GM21528 (cell line): ENCODE measurements at regions not wholly inside any gene's neighbourhood (a gene's known extent, or its start where the extent isn't known, plus 50 kb on each side); places are given as distances from the start of the nearest gene placed in this dataset.

Source experiments
- ATAC-seq: cut with Tn5 transposase; IDR thresholded peaks from one replicate; pipeline ENCODE4 v1.9.1; 2021; ENCODE audit warnings: mild to moderate bottlenecking, moderate library complexity; ENCODE audit not compliant: unreplicated experiment, low FRiP score

- no peak for ATAC-seq
Observed at GRCh38 chr21:39106881-39107462, 76.3 kb downstream of the PSMG1 start.

DNA sequence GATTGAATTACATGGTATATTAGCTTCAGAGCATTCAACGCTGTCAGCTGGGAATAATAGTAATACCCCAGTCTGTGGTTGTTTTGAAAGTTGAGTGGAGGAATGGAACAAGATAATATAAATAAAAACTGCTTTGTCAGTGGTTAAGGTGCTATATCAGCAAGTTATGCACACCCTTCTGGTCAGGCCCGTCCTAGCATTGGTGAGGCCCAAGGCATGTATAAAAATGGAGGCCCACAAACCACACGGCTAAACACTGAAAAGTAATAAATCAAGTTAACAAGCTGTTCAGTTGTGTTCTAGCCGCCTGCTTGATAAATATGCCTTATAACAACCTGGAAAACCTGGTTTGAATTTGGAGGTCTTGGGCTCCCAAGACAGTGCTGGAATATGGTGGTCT lies 77.4 kb downstream of the PSMG1 start:
- ATAC-seq = no peak

GRCh38 chr21:39105341-39105765 lies 77.9 kb downstream of the PSMG1 start:
- ATAC-seq = no peak

DNA sequence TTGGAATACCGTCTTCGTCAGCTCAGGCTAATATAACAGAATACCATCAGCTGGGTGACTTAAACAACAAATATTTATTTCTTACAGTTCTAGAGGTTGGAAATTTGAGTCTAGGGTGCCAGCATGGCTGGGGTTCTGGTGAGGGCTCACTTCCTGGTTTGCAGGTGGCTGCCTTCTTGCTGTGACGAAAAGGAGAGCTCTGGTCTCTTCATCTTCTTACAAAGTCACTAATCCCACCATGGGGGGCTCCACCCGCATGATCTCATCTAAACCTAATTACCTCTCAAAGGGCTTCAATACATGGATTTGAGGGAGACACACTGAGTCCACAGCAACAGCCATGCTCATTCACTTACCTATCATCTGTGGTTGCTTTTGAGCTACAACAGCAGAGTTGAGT lies 78.3 kb downstream of the PSMG1 start:
- no peak for ATAC-seq

DNA sequence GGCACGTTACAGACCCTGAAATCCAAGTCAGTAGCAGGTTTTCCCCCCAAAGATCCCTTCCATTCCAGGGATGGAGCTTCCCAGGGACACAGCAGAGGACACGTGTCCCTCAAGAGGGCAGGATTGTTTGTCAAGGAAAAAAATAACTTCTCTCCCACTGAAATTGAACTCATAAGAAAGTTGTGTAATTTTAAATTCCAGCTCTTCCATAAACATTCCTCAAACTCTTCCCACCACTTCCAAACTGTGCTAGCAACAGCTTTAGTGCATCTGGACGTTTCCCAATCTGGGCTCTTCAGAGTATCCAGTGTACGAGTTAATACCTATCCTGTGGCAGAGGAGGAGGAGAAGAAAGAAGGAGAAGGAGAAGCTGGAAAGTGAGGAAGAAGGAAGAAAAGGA lies 79.6 kb downstream of the PSMG1 start:
- no peak for ATAC-seq

DNA sequence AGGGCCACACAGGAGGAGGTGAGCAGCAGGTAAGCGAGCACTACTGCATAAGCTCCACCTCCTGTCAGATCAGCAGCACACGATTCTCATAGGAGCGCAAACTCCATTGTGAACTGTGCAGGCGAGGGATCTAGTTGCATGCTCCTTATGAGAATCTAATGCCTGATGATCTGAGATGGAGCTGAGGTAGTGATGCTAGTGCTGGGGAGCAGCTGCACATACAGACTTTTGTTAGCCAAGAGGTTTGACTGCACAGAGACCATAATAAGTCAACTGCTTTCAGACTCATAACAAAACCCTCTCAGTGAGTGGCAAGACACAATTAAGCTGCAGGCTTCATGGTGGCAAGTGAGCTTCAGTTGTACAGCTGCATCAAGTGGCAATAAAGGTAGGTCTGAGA lies 83.4 kb downstream of the PSMG1 start:
- no peak for ATAC-seq

DNA sequence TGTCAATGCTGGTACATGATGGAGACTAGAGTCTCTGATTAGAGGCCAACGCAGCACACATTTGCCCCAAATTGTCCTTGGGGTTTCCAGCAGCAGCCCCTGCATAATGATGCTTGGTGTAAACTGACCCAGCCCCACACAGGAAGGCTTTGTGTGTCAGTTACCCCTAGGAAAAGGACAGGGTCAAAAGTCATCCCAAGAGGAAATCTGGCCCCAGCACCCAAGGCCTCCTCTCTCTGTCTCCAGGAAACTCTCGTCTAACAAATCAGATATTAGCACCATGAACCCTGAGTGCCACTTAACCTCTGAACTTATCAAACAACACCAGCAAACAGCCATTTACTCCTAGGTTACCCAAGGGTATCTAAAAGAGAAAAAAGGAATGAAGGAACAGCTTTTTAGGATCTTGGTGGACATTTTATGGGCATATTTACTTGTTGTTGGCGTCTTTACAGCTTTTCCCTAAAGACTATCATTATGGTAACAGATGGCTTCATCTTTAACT lies 84.5 kb downstream of the PSMG1 start:
- no peak for ATAC-seq

GRCh38 chr21:39097981-39098380 lies 85.3 kb downstream of the PSMG1 start:
- no peak for ATAC-seq

DNA sequence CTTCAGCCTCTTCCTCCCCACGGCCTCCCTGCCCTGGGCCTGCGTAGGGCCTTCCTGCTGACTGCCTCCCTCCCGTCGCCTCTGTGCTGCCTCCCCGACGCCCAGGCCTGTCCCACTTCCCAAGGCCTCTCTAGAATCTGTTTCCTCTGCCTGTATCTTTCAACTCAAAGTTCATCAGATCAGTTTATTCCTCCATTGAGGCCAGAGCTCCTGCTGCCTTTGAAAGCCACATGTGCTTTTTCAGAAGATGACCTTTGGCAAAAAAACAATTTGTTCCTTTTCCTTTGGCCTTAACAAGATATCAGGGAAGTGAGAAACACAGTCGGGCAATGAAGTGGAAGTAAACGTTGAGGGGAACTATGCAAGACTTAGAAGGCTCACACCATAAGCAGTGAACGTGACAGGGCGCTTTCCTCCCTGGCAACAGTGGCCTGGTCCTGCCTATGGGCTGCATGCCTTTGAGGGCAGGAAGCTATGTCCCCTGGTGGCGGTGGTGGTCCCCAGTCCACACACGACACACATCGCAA lies 85.9 kb downstream of the PSMG1 start:
- ATAC-seq = no peak

DNA sequence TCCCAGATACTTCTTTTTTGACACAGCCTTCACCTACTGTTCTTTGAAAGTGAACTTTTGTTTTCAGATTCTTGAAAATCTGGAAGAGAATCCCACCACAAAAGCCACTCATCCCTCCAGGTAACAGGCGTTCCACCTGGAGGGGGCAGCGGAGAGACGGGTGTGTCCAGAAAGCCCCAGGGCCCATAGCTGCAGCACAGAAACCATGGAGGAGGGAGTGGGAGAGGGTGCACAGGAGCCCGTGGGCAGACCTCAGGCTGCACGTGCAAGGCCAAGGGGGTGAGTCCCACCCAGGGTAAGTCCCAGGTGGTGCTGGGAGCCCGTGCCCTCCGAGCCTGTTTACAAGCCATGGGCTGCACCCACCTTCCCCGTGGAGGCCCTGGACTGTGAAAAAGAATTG lies 86.5 kb downstream of the PSMG1 start:
- no peak for ATAC-seq

- ATAC-seq = no peak
Observed at GRCh38 chr21:39095681-39096080, 87.6 kb downstream of the PSMG1 start.

GRCh38 chr21:39094847-39095579 lies 88.2 kb downstream of the PSMG1 start:
- no peak for ATAC-seq

- ATAC-seq = no peak
Observed at GRCh38 chr21:39094087-39094780, 89.0 kb downstream of the PSMG1 start.

DNA sequence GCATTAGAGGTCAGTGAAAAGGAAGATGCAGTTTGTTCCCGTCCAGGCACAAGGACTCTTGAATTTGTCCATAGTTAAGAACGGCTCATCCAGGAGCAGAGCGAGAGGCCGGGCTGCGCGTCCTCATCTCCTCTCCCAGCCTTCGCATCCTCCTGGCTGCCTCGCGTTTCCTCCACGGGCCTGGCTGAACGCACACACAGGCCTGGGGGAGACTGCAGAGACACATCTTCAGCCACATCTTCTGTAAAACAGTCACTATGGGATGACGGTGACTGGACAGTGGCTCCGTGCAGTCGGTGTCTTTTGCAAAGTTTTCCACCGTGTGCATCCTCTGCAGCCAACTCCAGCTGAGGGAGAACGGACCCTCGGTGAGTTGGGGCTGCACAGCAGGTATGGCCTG lies 89.7 kb downstream of the PSMG1 start:
- no peak for ATAC-seq

DNA sequence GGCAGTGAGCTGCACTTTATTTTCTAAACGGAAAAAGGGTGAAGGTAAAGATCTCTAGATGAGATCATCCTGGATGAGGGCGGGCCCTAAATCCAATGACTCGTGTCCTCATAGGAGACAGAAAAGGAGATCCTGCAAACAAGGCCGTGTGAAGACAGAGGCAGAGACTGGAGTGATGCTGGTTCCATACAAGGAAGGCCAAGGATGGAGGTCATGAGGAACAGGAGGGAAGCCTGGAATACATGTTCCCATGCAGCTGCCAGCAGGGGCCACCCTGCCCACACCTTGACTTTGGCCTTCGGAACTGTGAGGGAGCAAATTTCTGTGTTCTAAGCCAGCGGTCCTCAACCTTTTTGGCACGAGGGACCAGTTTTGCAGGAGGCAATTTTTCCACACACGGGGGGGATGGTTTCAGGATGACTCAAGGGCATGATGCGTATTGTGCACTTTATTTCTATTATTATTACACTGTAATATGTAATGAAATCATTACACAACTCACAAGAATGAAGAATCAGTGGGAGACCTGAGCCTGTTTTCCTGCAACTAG lies 94.3 kb downstream of the PSMG1 start:
- no peak for ATAC-seq

DNA sequence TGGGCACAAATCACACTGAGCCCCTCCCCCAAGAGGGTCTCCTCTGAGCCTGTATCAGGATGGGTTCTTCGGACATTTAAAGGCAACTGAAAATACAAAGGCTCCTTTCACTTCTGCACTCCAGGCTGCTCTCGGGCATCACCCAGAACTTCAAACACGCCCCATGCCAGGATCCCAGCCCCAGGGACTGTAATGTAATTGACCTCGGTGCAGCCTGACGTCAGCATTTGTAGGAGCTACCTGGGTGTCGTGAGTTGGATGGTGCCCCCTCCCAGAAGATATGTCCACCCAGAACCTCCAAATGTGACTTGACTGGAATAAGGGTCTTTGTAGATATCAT lies 95.2 kb downstream of the PSMG1 start:
- no peak for ATAC-seq

DNA sequence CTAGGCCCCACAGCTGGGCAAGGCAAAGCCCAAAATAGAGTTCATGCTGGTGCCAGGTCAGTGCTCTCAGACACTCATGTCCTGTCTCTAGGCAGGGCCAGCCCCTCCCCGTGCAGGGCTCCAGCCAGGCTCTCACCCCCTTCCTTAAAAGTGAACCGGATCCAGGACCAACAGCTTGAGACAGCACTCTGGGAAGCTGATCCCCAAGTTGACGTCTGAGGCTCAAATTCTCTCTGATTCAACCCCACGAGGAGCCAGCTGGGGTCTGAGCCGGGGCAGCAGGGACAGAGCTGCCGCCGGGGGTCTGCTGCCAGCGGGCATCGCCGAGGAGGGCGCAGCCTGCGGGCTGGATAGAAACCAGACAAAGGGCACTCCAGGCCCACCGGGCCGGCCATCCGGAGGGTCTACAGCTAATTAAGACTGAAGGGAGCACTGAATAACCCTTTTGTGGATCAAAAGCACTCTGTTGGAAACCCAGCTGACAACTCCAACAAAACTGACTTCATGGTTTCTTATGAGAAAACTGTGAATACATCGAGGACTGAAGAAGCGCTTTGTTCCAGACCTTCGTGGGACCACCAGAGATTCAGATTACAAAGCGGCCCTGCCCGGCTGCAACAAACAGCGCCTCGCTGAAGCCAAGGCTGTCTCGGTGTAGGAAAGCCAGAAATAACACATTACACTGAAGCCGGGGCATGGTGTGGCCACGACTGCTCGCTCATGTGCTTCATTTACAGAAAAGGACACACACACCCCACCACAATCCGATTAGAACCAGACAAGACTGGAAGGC lies 95.8 kb downstream of the PSMG1 start:
- ATAC-seq = no peak

DNA sequence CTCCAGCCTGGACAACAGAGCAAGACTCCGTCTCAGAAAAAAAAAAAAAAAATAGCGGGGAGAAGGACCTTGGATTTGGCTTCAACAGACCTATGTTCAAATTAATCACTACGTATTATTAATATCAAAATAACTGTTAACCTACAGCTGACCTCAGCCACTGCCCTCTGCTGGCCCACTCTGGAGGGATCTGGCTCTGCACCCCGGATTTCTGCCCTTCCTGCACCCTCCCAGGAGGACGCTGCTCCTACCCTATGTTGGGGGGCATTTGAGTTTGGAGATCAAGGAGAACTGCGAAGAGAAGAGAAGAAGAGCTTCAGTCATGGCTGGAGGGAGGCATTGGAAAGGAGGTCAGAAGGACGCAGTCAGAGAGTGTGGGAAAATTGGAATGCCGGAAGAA lies 96.7 kb downstream of the PSMG1 start:
- no peak for ATAC-seq

GRCh38 chr21:39085843-39086405 lies 97.3 kb downstream of the PSMG1 start:
- ATAC-seq = no peak
